ENCODE measurements at regions not wholly inside any gene's neighbourhood (a gene's known extent, or its start where the extent isn't known, plus 50 kb on each side); places are given as distances from the start of the nearest gene placed in this dataset.
"Not testable (repeated sequence)": the region's sequence is repeated elsewhere in the genome, so short reads cannot be mapped to it uniquely, and the experiment has no call there.

DNA sequence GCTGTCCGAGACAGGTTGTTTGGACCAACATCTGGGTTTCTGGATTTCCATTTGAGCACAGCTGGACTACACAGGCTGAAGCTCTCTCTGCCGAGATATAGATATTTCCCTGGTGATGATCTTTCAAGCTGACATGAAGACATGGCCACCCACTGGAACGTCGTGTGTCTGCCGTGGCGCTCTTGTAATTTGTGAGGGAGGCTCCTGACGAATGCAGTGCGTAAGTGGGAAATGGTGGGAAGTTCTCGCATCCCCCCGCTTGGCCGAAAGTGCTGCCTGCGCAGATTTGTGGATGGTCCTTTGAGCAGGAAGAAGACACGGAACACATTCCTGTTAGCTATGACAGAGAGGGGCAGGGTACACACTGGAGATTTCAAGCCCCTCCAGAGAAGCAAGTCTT lies 176.2 kb upstream of the OSBPL11 start:
- not testable (repeated sequence) for H3K9ac ChIP-seq (ENCODE audit: low read length); H3K9me3 ChIP-seq (ENCODE audit: low read length); H3K36me3 ChIP-seq (ENCODE audit: insufficient read depth, low read length); H3K27me3 ChIP-seq (ENCODE audit: control insufficient read depth in 1 of 2, insufficient read depth in 2 of 2, low read length in 2 of 2); H3K27ac ChIP-seq (ENCODE audit: low read depth, low read length); H3K4me1 ChIP-seq (ENCODE audit: insufficient read depth, low read length); H3K4me3 ChIP-seq (ENCODE audit: low read depth in 1 of 2, low read length in 2 of 2)

DNA sequence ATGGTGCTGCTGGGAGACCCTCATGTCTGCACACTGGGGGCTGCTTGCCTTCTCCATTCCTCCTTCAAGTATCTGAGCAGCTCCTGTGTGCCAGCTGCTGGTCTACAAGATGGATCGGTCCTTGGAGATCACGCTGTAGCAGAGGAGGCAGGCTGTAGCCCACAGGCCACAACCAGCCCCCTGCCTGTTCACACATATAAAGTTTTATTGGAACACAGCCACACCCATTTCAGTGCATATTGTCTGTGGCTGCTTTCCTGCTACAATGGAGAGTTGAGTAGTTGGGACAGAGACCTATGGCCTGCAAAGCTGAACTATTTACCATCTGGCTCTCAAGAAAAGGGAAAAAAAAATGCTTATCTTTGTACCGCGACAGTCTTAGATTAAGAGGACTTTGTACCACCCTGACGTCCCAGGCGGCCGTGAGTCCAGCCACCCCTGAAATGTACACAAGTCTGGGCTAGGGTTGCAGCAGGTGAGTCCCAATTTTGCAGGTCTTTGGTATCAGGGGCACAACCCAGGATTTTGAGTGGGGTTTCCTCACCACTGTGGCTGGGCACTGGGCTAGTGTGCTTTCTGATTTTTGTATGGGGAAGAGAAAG lies 179.2 kb upstream of the OSBPL11 start:
- not testable (repeated sequence) for H3K27ac ChIP-seq (ENCODE audit: low read depth, low read length); H3K9ac ChIP-seq (ENCODE audit: low read length); H3K9me3 ChIP-seq (ENCODE audit: low read length); H3K4me1 ChIP-seq (ENCODE audit: insufficient read depth, low read length); H3K27me3 ChIP-seq (ENCODE audit: control insufficient read depth in 1 of 2, insufficient read depth in 2 of 2, low read length in 2 of 2); H3K4me3 ChIP-seq (ENCODE audit: low read depth in 1 of 2, low read length in 2 of 2); H3K36me3 ChIP-seq (ENCODE audit: insufficient read depth, low read length)

DNA sequence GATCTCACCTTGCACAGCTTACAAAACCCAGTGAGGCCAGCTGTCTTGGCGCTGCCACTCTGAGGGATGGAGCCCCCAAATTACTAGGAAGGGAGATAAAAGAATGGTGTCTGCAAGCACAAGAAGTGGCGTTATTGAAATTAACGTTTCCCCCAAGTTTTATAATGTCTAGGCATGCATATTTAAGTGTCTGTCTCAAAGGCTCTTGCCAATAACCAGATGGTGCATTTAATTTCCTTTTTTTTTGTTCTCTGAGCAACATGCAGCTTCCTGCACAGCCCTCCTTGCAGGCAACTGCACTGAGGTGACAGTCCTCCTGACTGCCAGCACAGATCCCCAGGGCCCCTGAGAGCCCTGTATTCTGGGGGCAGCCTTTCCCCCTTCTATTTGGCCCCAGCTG lies 179.8 kb upstream of the OSBPL11 start:
- H3K27me3 ChIP-seq (ENCODE audit: control insufficient read depth in 1 of 2, insufficient read depth in 2 of 2, low read length in 2 of 2); H3K4me3 ChIP-seq (ENCODE audit: low read depth in 1 of 2, low read length in 2 of 2); H3K9me3 ChIP-seq (ENCODE audit: low read length); H3K36me3 ChIP-seq (ENCODE audit: insufficient read depth, low read length); H3K4me1 ChIP-seq (ENCODE audit: insufficient read depth, low read length); H3K9ac ChIP-seq (ENCODE audit: low read length); H3K27ac ChIP-seq (ENCODE audit: low read depth, low read length): not testable (repeated sequence)

- H3K9me3 ChIP-seq (ENCODE audit: low read length); H3K4me1 ChIP-seq (ENCODE audit: insufficient read depth, low read length); H3K27ac ChIP-seq (ENCODE audit: low read depth, low read length); H3K27me3 ChIP-seq (ENCODE audit: control insufficient read depth in 1 of 2, insufficient read depth in 2 of 2, low read length in 2 of 2); H3K4me3 ChIP-seq (ENCODE audit: low read depth in 1 of 2, low read length in 2 of 2); H3K9ac ChIP-seq (ENCODE audit: low read length); H3K36me3 ChIP-seq (ENCODE audit: insufficient read depth, low read length): not testable (repeated sequence)
Observed at GRCh38 chr3:125775606-125776294, 180.5 kb upstream of the OSBPL11 start.

DNA sequence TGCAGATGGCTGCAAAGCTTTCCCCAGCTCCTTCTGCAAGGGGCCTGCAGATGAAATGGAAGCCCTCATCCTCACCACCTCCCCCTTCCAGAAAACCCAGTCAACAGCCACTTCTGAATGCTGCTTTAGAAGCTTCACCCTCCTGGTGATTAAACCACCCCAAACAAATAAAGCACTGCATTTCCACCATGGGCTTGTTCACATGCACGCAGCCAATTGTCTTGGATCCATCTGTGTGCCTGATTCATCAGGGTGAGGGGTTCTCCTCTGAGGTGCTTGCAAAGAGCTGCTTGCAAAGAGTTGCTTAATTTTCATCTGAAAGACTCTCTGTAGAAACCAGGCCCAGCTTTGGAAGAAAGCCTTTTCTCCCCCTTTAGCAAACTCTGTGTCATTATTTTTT lies 184.0 kb upstream of the OSBPL11 start:
- H3K27ac ChIP-seq (ENCODE audit: low read depth, low read length); H3K4me3 ChIP-seq (ENCODE audit: low read depth in 1 of 2, low read length in 2 of 2); H3K4me1 ChIP-seq (ENCODE audit: insufficient read depth, low read length); H3K36me3 ChIP-seq (ENCODE audit: insufficient read depth, low read length); H3K27me3 ChIP-seq (ENCODE audit: control insufficient read depth in 1 of 2, insufficient read depth in 2 of 2, low read length in 2 of 2); H3K9ac ChIP-seq (ENCODE audit: low read length); H3K9me3 ChIP-seq (ENCODE audit: low read length): not testable (repeated sequence)

GRCh38 chr3:125779918-125780317 lies 184.6 kb upstream of the OSBPL11 start:
- not testable (repeated sequence) for H3K9ac ChIP-seq (ENCODE audit: low read length); H3K27me3 ChIP-seq (ENCODE audit: control insufficient read depth in 1 of 2, insufficient read depth in 2 of 2, low read length in 2 of 2); H3K36me3 ChIP-seq (ENCODE audit: insufficient read depth, low read length); H3K9me3 ChIP-seq (ENCODE audit: low read length); H3K27ac ChIP-seq (ENCODE audit: low read depth, low read length); H3K4me3 ChIP-seq (ENCODE audit: low read depth in 1 of 2, low read length in 2 of 2); H3K4me1 ChIP-seq (ENCODE audit: insufficient read depth, low read length)

DNA sequence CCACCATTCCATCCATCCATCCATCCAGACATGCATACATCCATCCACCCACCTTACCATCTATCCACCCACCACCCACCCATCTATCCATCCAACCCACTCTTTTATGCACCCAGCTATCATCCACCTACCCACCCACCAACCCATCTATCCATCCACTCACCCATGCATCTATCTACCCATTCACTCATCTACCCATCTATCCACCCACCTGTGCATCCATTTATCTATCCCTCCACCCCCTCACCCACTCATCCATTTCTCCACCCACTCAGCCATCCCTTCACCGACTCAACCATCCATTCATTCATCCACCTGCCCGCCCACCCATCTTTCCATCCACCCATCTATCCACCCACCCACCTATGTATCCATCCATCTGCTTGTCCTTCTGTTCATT lies 186.4 kb upstream of the OSBPL11 start:
- not testable (repeated sequence) for H3K27me3 ChIP-seq (ENCODE audit: control insufficient read depth in 1 of 2, insufficient read depth in 2 of 2, low read length in 2 of 2); H3K4me3 ChIP-seq (ENCODE audit: low read depth in 1 of 2, low read length in 2 of 2); H3K9ac ChIP-seq (ENCODE audit: low read length); H3K9me3 ChIP-seq (ENCODE audit: low read length); H3K36me3 ChIP-seq (ENCODE audit: insufficient read depth, low read length); H3K27ac ChIP-seq (ENCODE audit: low read depth, low read length); H3K4me1 ChIP-seq (ENCODE audit: insufficient read depth, low read length)

DNA sequence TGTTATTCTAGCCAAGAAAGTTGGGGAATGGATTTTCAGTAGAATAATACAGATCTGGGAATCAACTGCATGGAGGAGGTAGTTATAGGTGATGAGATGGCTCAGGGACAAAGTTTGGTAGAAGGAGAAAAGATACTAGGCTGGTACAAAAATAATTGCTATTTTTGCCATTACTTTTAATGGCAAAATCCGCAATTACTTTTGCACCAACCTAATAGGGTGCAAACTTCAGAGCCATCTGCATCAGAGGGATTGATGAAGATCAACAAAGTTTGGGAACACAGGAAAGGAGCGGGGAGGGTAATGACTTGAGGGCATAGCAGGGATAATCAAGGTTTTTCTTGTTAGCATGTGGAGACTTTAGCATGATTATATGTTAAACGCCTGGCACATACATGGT lies 178.7 kb upstream of the ROPN1B start:
- H3K36me3 ChIP-seq (ENCODE audit: insufficient read depth, low read length); H3K4me3 ChIP-seq (ENCODE audit: low read depth in 1 of 2, low read length in 2 of 2); H3K9ac ChIP-seq (ENCODE audit: low read length); H3K4me1 ChIP-seq (ENCODE audit: insufficient read depth, low read length); H3K27ac ChIP-seq (ENCODE audit: low read depth, low read length); H3K9me3 ChIP-seq (ENCODE audit: low read length); H3K27me3 ChIP-seq (ENCODE audit: control insufficient read depth in 1 of 2, insufficient read depth in 2 of 2, low read length in 2 of 2): not testable (repeated sequence)

GRCh38 chr3:125791021-125791420 lies 178.0 kb upstream of the ROPN1B start:
- not testable (repeated sequence) for H3K36me3 ChIP-seq (ENCODE audit: insufficient read depth, low read length); H3K9me3 ChIP-seq (ENCODE audit: low read length); H3K27me3 ChIP-seq (ENCODE audit: control insufficient read depth in 1 of 2, insufficient read depth in 2 of 2, low read length in 2 of 2); H3K9ac ChIP-seq (ENCODE audit: low read length); H3K27ac ChIP-seq (ENCODE audit: low read depth, low read length); H3K4me3 ChIP-seq (ENCODE audit: low read depth in 1 of 2, low read length in 2 of 2); H3K4me1 ChIP-seq (ENCODE audit: insufficient read depth, low read length)

- not testable (repeated sequence) for H3K27ac ChIP-seq (ENCODE audit: low read depth, low read length); H3K4me3 ChIP-seq (ENCODE audit: low read depth in 1 of 2, low read length in 2 of 2); H3K27me3 ChIP-seq (ENCODE audit: control insufficient read depth in 1 of 2, insufficient read depth in 2 of 2, low read length in 2 of 2); H3K36me3 ChIP-seq (ENCODE audit: insufficient read depth, low read length); H3K9ac ChIP-seq (ENCODE audit: low read length); H3K4me1 ChIP-seq (ENCODE audit: insufficient read depth, low read length); H3K9me3 ChIP-seq (ENCODE audit: low read length)
Observed at GRCh38 chr3:125810010-125810409, 159.0 kb upstream of the ROPN1B start.

- not testable (repeated sequence) for H3K27me3 ChIP-seq (ENCODE audit: control insufficient read depth in 1 of 2, insufficient read depth in 2 of 2, low read length in 2 of 2); H3K9me3 ChIP-seq (ENCODE audit: low read length); H3K4me1 ChIP-seq (ENCODE audit: insufficient read depth, low read length); H3K36me3 ChIP-seq (ENCODE audit: insufficient read depth, low read length); H3K27ac ChIP-seq (ENCODE audit: low read depth, low read length); H3K4me3 ChIP-seq (ENCODE audit: low read depth in 1 of 2, low read length in 2 of 2); H3K9ac ChIP-seq (ENCODE audit: low read length)
Observed at GRCh38 chr3:125822175-125822574, 146.8 kb upstream of the ROPN1B start.

DNA sequence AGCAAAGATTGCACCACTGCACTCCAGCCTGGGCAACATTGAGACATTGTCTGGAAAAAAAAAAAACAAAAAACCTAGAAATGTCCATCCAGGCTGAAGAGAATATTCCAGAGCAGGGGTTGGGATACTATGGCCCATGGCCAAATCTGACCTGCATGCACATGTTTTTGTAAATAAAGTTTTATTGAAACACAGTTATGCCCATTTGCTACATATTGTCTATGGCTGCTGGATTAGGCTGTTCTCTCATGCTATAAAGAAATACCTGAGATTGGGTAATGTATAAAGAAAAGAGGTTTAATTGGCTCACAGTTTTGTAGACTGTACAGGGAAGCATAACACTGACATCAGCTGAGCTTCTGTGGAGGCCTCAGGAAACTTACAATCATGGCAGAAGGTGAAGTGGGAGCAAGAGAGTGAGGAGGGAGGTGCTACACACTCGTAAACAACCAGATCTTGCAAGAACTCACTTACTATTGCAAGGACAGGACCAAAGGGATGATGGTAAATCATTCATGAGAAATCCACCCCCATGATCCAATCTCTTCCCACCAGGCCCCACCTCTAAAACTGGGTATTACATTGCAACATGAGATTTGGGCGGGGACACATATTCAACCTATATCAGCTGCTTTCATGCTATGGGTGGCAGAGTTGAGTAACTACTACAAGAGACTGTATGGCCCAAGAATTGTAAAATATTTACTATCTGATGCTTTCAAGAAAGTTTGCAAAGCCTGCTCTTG lies 137.8 kb upstream of the ROPN1B start:
- not testable (repeated sequence) for H3K4me1 ChIP-seq (ENCODE audit: insufficient read depth, low read length); H3K9me3 ChIP-seq (ENCODE audit: low read length); H3K27ac ChIP-seq (ENCODE audit: low read depth, low read length); H3K9ac ChIP-seq (ENCODE audit: low read length); H3K4me3 ChIP-seq (ENCODE audit: low read depth in 1 of 2, low read length in 2 of 2); H3K36me3 ChIP-seq (ENCODE audit: insufficient read depth, low read length); H3K27me3 ChIP-seq (ENCODE audit: control insufficient read depth in 1 of 2, insufficient read depth in 2 of 2, low read length in 2 of 2)

Data from muscle layer of colon (tissue), 2 donors.